ENCODE measurements at regions not wholly inside any gene's neighbourhood (a gene's known extent, or its start where the extent isn't known, plus 50 kb on each side); places are given as distances from the start of the nearest gene placed in this dataset.

DNA sequence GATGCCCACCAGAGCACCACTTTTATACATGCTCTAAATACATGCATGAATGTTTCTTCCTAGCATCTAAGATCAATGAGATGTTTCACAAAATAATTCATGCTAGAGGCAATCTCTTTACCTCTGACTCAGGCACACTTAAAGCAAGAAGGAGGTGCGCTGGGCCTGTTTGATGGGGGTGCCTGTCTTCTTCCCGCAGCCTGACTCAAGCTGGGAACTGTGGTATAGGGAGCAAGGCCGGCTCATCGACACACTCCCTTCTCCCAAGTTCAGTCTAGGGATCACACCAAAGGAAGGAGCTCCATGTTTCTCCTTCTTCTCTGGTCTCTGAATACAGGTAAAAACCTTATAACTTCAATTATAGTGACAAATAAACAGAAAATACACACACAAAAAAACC, 333.8 kb upstream of the MAD2L1 start:
- H3K27me3 ChIP-seq = peaks cover 2% of the 10 kb centered on the region
- no peak for DNase-seq
- H3K9me3 ChIP-seq = no peaks in the 10 kb centered on the region
- H3K27ac ChIP-seq = no peak overlapping the region
- TF ChIP-seq CTCF (IDR thresholded peaks at IDR 0.05) = no peak
- no peak for TF ChIP-seq EP300 (IDR thresholded peaks at IDR 0.05)
- no peaks in the 10 kb centered on the region for H3K36me3 ChIP-seq
- no peaks in the 10 kb centered on the region for H3K4me1 ChIP-seq (ENCODE audit: insufficient read depth)
- intact Hi-C loops (cut with DNase I) = no loop called here
- H3K4me3 ChIP-seq = no peak overlapping the region
- WGBS, 3 donors = 97 to 98% (median 97%) methylated on average over 4 of the region's 4 CpGs

GRCh38 chr4:120399826-120400225, 333.2 kb upstream of the MAD2L1 start:
- 74 to 81% (median 78%) methylated on average over 1 of the region's 1 CpG for WGBS, 3 donors

DNA sequence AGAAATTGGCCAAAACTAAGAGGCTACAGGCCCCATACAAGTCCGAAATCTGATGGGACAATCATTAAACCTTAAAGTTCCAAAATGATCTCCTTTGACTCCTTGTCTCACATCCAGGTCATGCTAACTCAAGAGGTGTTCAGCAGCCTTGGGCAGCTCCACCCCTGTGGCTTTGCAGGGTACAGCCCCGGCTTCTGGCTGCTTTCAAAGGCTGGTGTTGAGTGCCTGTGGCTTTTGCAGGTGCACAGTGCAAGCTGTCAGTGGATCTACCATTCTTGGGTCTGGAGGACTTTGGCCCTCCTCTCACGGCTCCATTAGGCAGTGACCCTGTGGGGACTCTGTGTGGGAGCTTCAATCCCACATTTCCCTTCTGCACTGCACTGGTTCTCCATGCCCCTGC, 329.1 kb upstream of the MAD2L1 start:
- 94 to 100% (median 94%) methylated on average over 3 of the region's 3 CpGs for WGBS, 3 donors
- intact Hi-C loops (cut with DNase I) = no loop called here
- DNase-seq = no peak

More at GRCh38 chr4:120399826-120400225, 333.2 kb upstream of the MAD2L1 start:
- Histone ChIP-seq H3K27ac (no peak overlapping the region), H3K36me3 (no peaks in the 10 kb centered on the region), H3K27me3 (peaks cover 2% of the 10 kb centered on the region), H3K4me3 (no peak overlapping the region), H3K9me3 (no peaks in the 10 kb centered on the region), H3K4me1 (ENCODE audit: insufficient read depth) (no peaks in the 10 kb centered on the region)
- intact Hi-C loops (cut with DNase I) = no loop called here
- TF ChIP-seq EP300 (IDR thresholded peaks at IDR 0.05) = no peak
- TF ChIP-seq CTCF (IDR thresholded peaks at IDR 0.05) = no peak
- no peak for TF ChIP-seq POLR2A (IDR thresholded peaks at IDR 0.05)
- DNase-seq = no peak

GRCh38 chr4:120355881-120356280, 289.2 kb upstream of the MAD2L1 start:
- TF ChIP-seq CTCF (IDR thresholded peaks at IDR 0.05) = no peak
- no peak for TF ChIP-seq EP300 (IDR thresholded peaks at IDR 0.05)
- TF ChIP-seq POLR2A (IDR thresholded peaks at IDR 0.05) = no peak
- intact Hi-C loops (cut with DNase I) = no loop called here
- Histone ChIP-seq H3K4me1 (ENCODE audit: insufficient read depth) (no peaks in the 10 kb centered on the region), H3K27ac (no peak overlapping the region), H3K4me3 (no peak overlapping the region), H3K9me3 (no peaks in the 10 kb centered on the region), H3K27me3 (no peaks in the 10 kb centered on the region), H3K36me3 (no peaks in the 10 kb centered on the region)
- no peak for DNase-seq

More for the DNA sequence above, 329.1 kb upstream of the MAD2L1 start:
- no peaks in the 10 kb centered on the region for H3K4me1 ChIP-seq (ENCODE audit: insufficient read depth)
- no peak overlapping the region for H3K27ac ChIP-seq
- no peaks in the 10 kb centered on the region for H3K9me3 ChIP-seq
- no peaks in the 10 kb centered on the region for H3K36me3 ChIP-seq
- no peak overlapping the region for H3K4me3 ChIP-seq
- TF ChIP-seq EP300 (IDR thresholded peaks at IDR 0.05) = no peak
- no peak for TF ChIP-seq CTCF (IDR thresholded peaks at IDR 0.05)
- no peak for TF ChIP-seq POLR2A (IDR thresholded peaks at IDR 0.05)
- peaks cover 2% of the 10 kb centered on the region for H3K27me3 ChIP-seq

DNA sequence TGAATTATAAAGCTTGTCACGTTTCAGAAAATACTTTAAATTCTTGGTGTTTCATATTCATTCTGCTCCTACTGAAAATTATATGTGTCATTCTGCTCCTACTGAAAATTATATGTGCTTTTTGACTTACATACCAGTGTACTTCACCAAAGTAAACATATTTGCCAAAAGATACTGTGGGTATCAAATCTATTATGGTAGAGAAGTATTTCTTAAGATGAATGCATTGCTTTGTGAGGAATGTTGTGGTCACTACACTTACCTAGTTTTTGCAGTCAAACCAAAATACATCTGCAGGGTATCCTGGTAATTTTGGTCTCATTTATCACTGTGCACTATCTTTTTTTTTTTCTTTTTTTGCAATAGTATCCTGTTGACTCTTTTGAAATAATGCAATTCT, 287.7 kb upstream of the MAD2L1 start:
- Histone ChIP-seq H3K4me1 (ENCODE audit: insufficient read depth) (no peaks in the 10 kb centered on the region), H3K4me3 (no peak overlapping the region), H3K27me3 (no peaks in the 10 kb centered on the region), H3K9me3 (no peaks in the 10 kb centered on the region), H3K36me3 (no peaks in the 10 kb centered on the region), H3K27ac (no peak overlapping the region)
- WGBS, 3 donors = 57 to 71% (median 65%) methylated on average over 1 of the region's 1 CpG
- no peak for DNase-seq
- TF ChIP-seq EP300 (IDR thresholded peaks at IDR 0.05) (no peak), POLR2A (IDR thresholded peaks at IDR 0.05) (no peak), CTCF (IDR thresholded peaks at IDR 0.05) (no peak)
- intact Hi-C loops (cut with DNase I) = no loop called here

All from ovary (tissue), 7 donors.